Stimulated activated CD8-positive, alpha-beta memory T cell treated with anti-CD3 and anti-CD28 coated beads, Interleukin-2, amount 100 ng/mL, for 48 hours (primary cell): ENCODE measurements at regions not wholly inside any gene's neighbourhood (a gene's known extent, or its start where the extent isn't known, plus 50 kb on each side); places are given as distances from the start of the nearest gene placed in this dataset.
"Not testable (repeated sequence)": the region's sequence is repeated elsewhere in the genome, so short reads cannot be mapped to it uniquely, and the experiment has no call there.

Source experiments
- DNase-seq, 2 donors: peaks; one replicate each; pipeline ENCODE4 v3.0.0-alpha.2; 2020; ENCODE audit warnings: low read depth in 2 of 2

DNA sequence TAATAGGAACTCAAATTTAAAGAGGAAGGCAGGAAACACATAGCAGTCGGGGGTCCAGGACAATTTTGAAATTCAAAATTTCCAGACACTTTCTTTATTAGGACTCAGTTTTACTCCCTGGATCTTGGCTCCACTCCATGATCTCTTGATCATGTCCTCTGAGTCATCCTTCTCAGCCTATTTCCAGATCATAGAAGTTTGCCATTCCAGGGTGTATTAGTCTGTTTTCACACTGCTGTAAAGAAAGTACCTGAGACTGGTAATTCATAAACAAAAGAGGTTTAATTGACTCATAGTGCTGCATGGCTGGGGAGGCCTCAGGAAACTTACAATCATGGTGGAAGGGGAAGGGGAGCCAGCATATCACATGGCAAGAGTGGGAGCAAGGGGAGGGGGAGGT lies 564.7 kb upstream of the ACTRT1 start:
- no peak for DNase-seq

DNA sequence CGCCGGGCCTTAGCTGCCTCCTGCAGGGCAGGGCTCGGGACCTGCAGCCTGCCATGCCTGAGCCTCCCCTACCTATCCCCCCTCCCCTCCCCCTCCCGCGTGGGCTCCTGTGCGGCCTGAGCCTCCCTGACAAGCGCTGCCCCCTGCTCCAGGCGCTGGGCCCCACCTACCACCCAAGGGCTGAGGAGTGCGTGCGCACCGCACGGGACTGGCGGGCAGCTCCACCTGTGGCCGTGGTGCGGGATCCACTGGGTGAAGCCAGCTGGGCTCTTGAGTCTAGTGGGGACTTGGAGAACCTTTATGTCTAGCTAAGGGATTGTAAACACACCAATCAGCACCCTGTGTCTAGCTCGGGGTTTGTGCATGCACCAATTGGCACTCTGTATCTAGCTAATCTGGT lies 554.6 kb upstream of the ACTRT1 start:
- not testable (repeated sequence) for DNase-seq

DNA sequence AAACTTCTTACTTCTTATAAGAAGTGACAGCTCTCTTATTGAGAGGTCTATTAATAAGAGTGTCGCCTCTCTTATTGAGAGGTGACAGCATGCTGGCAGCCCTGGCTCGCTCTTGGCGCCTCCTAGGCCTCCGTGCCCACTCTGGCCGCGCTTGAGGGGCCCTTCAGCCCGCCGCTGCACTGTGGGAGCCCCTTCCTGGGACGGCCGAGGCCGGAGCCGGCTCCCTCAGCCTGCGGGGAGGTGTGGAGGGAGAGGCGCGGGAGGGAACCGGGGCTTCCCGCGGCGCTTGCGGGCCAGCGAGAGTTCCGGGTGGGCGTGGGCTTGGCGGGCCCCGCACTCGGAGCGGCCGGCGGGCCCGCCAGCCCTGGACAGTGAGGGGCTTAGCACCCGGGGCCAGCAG lies 554.2 kb upstream of the ACTRT1 start:
- not testable (repeated sequence) for DNase-seq

DNA sequence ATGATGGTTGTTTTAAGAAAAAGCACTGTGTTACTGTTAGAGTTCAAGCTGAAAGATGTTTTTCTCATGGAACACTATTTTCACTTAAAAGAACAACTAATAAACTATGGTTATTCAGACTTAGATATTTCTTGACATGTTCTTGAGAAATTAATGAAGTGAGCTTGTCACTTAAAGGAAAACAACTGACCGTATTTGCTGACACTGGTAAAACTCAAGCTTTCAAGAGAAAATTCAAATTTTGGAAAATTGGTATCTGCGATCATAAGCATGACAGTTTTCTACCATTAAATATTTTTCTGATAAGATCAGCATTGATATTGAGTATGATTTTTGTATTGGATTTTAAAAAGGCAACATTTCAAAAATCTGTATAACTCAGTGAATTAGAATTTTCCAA lies 549.5 kb upstream of the ACTRT1 start:
- DNase-seq: no peak

DNA sequence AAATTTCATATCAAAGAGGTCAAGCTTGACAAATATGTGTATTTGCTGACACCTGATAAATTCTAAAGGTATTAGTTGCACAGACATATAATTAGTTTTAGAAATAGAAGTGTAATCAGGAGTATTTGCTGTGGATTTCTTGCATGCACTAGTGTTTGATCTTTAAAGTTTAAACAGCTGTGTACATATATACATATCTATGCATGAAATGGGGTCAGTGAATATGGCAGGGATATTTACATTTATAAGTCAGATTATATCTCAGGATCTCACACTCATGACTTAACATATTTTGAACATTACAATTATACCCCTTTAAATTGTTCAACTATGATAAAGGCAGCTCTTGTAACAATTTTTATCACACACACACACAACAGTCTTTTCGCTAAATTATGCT lies 547.4 kb upstream of the ACTRT1 start:
- no peak for DNase-seq

DNA sequence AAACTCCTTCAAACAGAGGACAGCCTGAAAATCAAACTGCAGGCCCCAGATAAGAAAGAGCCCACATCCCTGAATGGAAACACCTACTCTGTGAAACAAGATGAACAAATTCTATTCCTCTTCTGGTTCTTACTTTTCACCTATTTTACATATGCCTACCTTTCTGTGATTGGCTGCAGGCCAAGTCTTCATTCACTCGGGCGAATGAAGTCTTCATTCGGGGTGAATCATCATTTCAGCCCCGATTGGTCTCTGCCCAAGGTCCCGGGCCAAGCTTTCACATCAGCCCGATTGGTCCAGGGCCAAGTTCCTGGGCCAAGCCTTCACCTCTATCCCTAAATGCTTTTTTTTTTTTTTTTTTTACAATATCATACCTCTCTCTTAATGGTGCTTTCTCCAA lies 529.8 kb upstream of the ACTRT1 start:
- DNase-seq: no peak

DNA sequence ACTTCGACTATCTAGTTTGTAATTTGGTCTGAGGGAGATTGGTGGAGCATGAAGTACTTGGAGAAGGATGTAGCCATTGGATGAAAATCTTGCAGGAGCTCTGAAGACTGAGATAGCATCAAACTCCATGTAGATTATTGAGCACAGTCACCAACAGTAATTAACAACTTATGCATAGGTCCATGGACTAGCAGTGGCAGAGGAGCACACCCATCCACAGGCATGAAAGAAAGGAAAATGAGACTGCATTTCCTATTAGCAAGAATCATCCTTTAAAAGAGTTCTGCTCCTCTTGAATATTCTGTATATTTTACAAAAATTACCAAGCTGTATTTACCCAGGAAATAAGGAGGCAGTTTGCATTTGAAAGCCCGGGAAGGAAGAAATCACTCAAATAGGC lies 529.4 kb upstream of the ACTRT1 start:
- DNase-seq: no peak

DNA sequence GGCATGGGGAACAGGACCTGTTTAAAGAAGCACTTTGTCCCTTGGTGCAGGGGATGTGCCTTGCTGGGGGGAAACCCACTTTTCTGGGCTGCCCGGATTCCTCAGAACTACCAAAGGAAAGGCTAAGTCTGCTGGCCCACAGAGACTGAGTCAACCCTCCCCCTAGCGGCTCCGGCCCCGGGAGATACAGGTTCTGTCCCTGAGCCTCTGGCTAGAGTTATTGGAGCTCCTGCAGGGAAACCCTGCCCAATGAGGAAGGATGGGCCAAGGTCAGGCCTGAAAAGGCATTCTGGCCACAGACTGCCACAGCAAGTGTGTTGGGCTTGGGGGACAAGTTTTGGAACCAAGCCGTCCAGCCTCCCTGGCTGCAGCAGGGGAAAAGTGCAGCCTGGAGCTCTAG lies 490.9 kb upstream of the ACTRT1 start:
- DNase-seq: no peak

DNA sequence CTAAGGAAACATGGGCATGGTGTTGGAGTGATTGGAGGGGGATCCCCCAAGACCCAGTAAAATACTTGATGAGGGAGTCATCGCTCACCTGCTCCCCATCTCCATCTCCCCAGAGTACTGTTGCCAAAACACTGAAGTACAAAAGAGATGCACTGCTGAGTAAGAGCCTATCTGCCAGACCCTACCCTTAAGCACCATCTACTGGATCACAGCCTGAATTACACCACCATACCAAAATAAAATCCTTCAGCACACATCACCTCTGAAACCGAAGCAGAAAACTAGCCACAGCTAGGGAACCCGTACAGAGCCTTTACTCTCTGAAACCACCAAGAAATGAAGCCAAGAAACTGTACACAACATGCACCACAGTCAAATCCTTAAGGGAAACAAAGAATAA lies 466.3 kb upstream of the ACTRT1 start:
- no peak for DNase-seq

DNA sequence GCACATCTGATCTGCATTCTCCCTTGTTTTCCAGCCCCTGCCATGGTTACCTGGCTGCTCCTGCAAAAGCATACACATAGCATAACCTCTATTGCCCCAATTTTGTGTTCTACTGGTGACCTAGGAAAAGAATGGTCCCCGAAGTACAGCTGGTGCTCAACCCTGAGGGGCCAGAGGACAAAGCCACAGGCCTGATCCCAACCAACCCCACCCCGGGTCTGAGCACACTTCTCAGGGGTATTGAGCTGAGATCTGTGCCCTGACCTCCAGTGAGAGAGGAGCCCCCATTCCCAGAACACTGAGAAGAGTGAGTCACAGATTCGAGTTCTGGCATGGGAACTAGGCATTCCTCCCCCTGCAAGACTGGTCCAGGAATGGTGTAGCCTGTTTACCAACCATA lies 465.5 kb upstream of the ACTRT1 start:
- no peak for DNase-seq

DNA sequence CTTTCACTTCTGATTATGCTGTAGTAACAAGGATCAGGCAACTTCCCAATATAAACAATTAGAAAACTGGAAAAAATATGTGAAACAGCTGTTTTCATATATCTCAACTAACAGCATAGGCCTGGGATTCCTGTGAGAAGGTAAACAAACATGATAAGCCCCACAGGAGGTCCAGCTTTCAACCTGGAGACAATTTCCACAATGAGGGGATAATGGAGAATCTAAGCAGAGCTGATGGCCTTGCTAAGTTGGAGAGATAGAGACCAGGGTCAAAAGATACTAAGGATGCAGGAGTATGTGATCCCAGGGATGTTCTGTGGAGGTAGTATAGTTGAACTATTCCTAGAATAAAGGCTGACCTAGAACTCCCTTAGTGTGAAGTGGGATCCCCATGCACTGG lies 452.3 kb upstream of the ACTRT1 start:
- DNase-seq: no peak

DNA sequence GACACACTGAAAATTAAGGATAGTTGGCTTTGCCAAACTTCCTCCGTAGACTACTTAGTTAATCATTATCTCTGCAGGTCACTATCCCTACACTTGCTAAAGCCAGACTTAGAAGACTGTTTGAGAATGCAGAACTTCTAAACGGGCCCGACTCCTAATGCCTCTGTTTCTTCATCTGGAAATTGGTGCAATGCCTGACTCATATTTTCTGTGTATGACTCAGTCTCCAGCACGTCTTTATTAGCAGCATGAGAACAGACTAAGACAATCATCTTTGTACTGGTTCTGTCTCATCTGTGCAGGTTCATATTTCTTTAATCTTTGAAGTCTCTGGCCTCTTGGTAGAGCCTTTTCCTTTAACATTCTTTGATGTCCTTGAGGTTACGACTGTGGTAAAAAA lies 411.9 kb upstream of the ACTRT1 start:
- DNase-seq: no peak

DNA sequence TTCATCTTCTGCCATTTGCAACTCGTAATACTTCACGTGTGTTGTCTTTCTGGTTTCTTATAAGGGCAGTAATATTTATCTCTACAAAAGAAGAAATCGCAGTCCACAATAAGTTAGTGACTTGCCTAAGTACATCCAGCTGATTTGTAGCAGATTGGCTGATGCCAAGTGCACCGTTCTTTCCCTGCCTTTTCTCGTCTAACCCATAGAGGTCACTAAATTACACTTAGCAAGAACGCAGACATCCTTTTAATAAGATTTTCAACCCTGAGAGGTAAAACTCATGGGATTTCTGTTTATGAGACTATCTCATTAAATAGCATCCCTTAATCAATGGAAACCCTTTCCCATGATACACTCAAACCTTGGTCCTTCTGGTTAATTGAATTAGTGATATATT lies 408.6 kb upstream of the ACTRT1 start:
- DNase-seq: no peak

DNA sequence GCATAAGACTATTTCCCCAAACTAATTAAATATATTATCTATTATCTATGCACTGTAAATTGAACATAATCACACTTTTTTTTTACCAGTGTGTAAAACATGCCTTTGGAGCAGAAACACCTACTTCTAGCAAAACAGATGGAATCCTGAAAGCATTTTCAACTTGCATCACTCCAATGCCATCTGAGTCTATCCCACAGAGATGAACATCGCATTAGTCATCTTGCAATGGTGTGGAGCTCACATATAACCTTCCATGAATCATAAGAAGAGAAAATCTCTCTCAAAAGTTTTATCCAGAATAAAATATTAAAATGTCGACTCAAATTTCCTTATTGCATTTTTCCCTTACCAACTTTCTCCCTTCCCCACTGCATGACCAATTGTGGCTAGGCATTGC lies 406.7 kb upstream of the ACTRT1 start:
- DNase-seq: no peak

DNA sequence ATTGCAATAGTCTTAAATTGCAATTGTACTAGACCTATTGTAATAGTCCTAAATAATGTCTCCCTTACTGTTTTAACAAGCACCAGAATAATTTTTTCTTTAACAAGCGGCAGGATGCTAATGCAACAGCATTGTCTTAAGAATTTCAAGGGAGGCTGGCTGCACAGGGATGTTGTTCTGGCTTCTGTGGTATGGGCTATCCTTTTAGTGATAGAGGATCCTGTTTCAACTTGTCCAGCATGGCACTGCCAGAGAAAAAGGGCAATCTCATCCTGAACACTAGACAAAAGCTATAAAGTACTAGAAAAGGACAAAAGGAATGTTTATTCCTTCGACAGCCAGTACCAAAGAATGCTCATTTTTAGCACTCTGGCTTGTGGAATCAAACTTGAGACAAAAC lies 405.5 kb upstream of the ACTRT1 start:
- DNase-seq: no peak

DNA sequence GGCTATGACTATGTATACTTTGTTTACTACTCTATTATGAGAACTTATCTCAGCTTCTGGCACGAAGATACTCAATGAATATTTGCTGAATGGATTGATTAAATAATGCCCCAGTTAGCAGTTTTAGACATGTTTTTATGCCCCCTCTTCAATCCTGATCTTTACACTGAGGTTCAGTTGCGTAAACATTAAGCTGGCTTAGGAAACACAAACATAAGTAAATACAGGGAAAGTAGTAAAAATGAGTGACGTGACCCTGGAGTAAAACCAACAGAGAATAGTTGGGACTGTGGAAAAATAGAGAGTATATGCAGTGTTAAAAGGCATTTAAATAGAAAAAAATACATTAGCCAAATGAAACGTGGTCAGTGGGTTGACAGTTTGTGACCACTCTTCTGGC lies 387.0 kb upstream of the ACTRT1 start:
- no peak for DNase-seq

DNA sequence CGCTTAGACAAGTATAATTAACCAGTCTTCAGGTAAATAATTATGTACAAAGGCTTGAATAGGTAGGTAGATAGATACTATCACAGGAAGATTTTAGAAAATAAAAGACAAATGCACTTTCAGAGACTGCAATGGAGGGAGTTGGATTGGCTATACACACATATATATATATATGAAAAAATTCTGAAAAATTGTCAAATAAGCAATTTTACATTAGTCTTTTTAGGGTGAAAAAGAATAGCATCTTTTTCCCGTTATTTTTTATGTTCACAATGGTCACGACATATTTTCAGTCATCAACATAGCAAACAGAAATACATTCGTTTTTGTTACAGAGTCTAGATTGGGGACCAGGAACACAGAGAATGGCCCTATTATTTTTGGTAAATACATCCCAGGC lies 385.9 kb upstream of the ACTRT1 start:
- DNase-seq: no peak

DNA sequence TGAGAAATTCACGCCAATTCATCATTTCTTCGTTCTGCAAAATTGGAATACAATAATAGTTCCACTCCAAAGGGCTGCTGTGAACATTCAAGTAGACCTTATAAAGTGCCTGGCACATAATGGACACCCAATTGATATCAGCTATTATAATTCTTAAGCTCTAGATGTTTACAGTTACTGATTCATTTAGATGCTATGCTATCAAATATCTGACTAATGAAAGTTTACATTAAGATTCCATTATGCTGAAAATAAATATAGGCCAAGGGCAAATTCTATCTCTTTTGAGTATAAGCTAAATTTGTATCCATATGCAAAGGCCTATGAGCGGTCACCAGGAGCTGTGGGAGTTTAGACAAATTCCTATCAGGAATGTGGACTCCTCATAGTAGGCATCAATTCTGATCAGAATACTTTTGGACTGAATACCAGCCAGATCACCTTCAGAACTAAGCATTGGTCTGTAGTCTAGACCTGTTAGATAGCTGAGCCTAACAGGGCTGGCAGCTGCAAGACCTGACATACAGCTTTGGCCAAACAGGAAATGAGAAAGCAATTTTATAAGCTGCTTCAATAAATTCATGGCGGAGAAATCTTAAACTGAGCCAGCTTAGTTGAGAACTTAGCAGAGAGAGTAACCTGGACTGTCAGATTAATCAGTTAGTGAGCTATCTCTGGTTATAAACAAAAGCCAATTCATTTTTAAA lies 384.3 kb upstream of the ACTRT1 start:
- DNase-seq: no peak

DNA sequence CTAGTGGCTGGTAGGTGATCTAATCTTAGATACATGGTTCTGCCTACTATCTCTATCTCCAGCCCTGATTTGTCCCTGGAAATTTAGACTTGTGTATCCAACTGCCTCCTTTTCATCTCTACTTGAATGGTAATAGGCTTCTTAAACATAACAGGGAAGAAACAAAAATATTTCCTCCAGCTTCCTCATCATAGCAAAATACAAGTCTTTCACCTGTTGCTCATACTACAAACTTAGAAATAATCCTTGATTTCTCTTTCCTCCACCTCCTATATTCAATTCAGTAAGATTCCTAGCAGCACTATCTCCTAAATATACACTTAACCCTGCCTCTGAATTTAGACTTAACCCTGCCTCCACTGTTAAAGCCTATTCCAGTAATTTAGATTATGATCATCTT lies 373.3 kb upstream of the ACTRT1 start:
- DNase-seq: no peak

DNA sequence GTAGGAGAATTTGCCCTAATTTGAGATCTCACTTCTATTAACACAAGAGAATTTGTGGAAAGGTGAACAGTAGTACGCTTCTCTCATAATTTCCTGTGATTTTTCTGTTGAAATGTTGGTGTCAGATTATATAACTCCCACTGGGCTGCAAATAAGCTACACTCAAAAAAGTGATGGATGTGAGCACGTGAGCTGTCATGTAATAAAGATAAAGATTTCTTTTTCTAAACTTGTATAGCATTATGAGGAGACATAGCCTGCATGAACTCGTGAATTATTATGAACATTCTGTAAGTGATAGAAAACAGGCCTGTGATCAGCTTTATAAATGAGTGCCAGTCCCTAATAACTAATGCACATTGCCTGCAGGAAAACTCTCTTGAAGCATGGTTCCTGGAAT lies 356.6 kb upstream of the ACTRT1 start:
- no peak for DNase-seq

DNA sequence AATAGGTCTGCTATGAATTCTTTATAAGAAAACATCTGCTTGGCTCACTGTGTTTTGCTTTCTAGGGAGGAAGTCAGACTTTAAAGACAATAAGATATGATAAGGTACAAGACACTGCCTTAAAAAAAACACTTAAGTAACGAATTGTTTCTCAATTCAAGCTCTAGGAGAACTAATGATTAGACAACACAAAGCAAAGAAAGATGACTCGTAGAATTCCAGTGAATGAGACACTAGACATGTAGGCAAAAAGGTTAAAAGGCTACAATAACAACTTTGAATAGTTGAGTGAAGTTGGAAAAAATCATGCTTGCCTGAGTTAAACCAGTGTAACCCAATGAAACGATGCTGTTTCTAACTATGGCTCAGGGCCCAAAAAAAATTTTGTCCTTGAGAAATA lies 344.4 kb upstream of the ACTRT1 start:
- DNase-seq: no peak

DNA sequence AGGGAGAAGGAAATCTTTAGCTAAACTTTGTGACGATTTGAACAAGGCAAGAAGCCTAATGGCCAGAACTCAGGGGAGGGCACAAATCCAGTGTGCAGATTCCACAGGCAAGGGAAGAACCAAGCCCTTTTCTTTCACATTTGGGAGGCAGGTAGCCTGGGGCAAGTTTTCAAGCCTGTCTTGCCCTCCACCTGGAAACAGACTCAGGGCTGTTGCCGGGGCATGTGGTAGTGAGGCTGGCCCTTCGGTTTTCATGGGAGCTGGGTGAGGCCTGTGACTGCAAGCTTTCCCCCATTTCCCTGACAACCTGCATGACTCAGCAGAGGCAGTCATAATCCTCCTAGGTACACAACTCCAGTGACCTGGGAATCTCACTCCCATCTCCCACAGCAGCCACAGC lies 331.6 kb upstream of the ACTRT1 start:
- DNase-seq: not testable (repeated sequence)

DNA sequence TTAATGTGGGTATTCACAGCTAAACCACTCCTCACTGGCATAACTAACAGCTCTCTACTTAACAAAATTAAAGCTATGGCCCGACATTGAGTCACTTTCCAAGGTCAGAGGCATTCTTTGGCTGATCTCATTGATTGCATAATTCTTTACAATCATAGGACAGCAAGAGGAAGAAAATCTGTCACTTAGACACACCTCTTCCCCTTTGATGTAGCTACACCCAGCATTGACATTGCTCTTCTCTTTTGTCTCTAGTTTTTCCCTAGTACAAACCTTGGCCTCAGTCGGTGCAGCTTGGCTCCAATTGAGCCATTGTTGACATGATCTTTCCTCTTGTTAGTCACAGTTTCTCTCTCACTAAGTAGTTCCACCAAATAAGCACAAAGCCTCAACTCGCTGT lies 313.3 kb upstream of the ACTRT1 start:
- no peak for DNase-seq

DNA sequence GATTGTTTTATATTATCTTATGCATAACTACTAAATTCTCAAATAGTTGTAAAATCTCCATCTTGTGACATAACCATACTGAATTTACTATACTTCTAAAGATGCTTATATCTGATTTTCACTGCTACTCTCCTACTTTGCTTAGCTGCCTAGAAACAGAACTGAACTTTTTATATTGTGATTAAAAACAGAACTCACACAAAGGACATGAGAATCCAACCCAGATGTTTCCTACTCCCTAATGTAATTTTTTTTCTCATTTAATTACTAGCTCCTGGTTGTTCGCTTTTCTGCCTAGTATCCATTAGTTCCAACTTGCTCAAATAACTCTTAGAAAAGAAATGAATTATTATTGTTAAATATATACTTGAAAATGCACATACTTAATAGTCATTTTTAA lies 283.5 kb upstream of the ACTRT1 start:
- no peak for DNase-seq

DNA sequence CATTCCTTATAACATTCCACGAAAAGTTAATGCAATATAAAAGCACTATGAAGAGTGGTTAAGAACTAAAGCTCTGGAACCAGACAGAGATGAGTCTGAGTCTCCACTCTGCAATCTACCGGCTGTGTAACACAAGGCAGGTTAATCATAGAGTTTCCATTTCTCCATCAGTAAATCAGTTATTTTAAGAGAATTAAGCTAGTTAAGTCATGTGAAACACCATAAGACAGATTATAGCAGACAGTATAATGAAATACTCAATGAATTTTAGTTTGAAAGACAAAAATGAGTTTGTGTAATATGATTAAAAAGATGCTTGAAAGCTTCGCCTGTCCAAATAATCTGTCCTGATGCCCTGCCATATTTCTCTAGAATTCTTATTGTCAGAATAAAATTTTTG lies 282.6 kb upstream of the ACTRT1 start:
- no peak for DNase-seq
